Loucy (cell line): ENCODE measurements at regions not wholly inside any gene's neighbourhood (a gene's known extent, or its start where the extent isn't known, plus 50 kb on each side); places are given as distances from the start of the nearest gene placed in this dataset.

Experiments
- H2AFZ ChIP-seq: fragments of 200-600 bp; sonication (generic); 2 replicates; pipeline ENCODE4 v1.6.0; 2016; ENCODE audit warnings: antibody characterized with exemption, mild to moderate bottlenecking, low read length, moderate library complexity
- H3F3A ChIP-seq: fragments of 200-600 bp; 2 replicates; pipeline ENCODE4 v1.6.0; 2016; ENCODE audit warnings: antibody characterized with exemption, low read depth, mild to moderate bottlenecking
- H3K27me3 ChIP-seq: fragments of 200-600 bp; sonication (generic); 2 replicates; pipeline ENCODE4 v1.6.1; 2014; ENCODE audit warnings: low read length, mild to moderate bottlenecking; ENCODE audit not compliant: insufficient read depth, poor library complexity, severe bottlenecking
- H3K36me3 ChIP-seq: fragments of 200-600 bp; sonication (generic); 2 replicates; pipeline ENCODE4 v1.6.1; 2016; ENCODE audit warnings: low read length; ENCODE audit not compliant: insufficient read depth
- H3K4me1 ChIP-seq: fragments of 200-600 bp; sonication (generic); 2 replicates; pipeline ENCODE4 v1.5.1; 2014; ENCODE audit warnings: low read length, mild to moderate bottlenecking; ENCODE audit not compliant: insufficient read depth, poor library complexity, severe bottlenecking
- H3K4me2 ChIP-seq: fragments of 200-600 bp; sonication (generic); 2 replicates; pipeline ENCODE4 v1.6.0; 2014; ENCODE audit warnings: antibody characterized with exemption, low read length, low read depth, mild to moderate bottlenecking; ENCODE audit not compliant: poor library complexity, severe bottlenecking
- H3K4me3 ChIP-seq: fragments of 200-600 bp; sonication (generic); 2 replicates; pipeline ENCODE4 v1.5.1; 2014; ENCODE audit warnings: low read length, mild to moderate bottlenecking, mixed read lengths; ENCODE audit not compliant: poor library complexity, severe bottlenecking
- H3K79me2 ChIP-seq: fragments of 200-600 bp; sonication (generic); 2 replicates; pipeline ENCODE4 v1.6.1; 2014; ENCODE audit warnings: low read length; ENCODE audit not compliant: insufficient read depth
- H3K9ac ChIP-seq: fragments of 200-600 bp; sonication (generic); 2 replicates; pipeline ENCODE4 v1.6.0; 2014; ENCODE audit warnings: mild to moderate bottlenecking, low read depth, low read length, moderate library complexity; ENCODE audit not compliant: poor library complexity, severe bottlenecking
- H3K9me2 ChIP-seq: fragments of 200-600 bp; sonication (generic); replicated peaks from 2 replicates; pipeline ENCODE4 v1.6.1; 2016; ENCODE audit warnings: low read depth, low read length, mixed read lengths
- H3K9me3 ChIP-seq: fragments of 200-600 bp; sonication (generic); 2 replicates; pipeline ENCODE4 v1.6.1; 2014; ENCODE audit warnings: mild to moderate bottlenecking, antibody characterized with exemption, low read length, low read depth; ENCODE audit not compliant: insufficient read depth
- H4K20me1 ChIP-seq: fragments of 200-600 bp; sonication (generic); 2 replicates; pipeline ENCODE4 v1.6.0; 2014; ENCODE audit warnings: antibody characterized with exemption, low read length, mild to moderate bottlenecking; ENCODE audit not compliant: insufficient read depth, poor library complexity, severe bottlenecking
- EZH2phosphoT487 ChIP-seq: fragments of 200-600 bp; IDR thresholded peaks from 2 replicates; pipeline ENCODE4 v1.6.1; 2018; ENCODE audit warnings: antibody characterized with exemption, mild to moderate bottlenecking, moderate library complexity, borderline replicate concordance
- TF ChIP-seq, protein P1 (sequence below): fragments of 200-600 bp; sonication (generic); conservative IDR thresholded peaks from 2 replicates; pipeline ENCODE4 v1.5.1; 2014; ENCODE audit warnings: mild to moderate bottlenecking, antibody characterized with exemption, low read length

DNA sequence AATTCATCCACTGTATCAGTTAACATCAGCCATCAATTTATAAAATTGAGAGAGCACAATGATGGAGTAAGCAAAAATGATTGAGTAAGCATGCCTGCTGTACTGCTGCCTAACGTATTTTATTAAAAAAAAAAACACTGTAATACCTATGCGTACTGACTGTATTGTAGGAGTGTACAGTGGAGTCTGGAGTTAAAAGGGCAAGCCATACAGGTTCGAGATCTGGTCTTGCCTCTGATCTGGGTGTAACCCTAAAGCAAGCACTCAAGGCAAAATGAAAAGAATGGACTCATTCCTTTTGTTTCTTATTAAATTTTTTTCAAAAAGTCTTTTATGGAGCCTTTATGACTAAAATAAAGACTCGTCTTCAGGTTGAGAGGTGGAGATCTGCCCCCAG lies 894.2 kb upstream of the INTU start:
- H3K4me2 ChIP-seq: no peak overlapping the region
- H3K9me3 ChIP-seq: no peaks in the 10 kb centered on the region
- no peak overlapping the region for H2AFZ ChIP-seq
- no peaks in the 10 kb centered on the region for H3K79me2 ChIP-seq
- no peaks in the 10 kb centered on the region for H3K27me3 ChIP-seq
- H3K9ac ChIP-seq: no peak overlapping the region
- H3K9me2 ChIP-seq: no peaks in the 10 kb centered on the region
- H4K20me1 ChIP-seq: no peaks in the 10 kb centered on the region
- no peaks in the 10 kb centered on the region for H3F3A ChIP-seq
- no peaks in the 10 kb centered on the region for H3K4me1 ChIP-seq
- no peaks in the 10 kb centered on the region for H3K36me3 ChIP-seq
- TF ChIP-seq EZH2phosphoT487: no peak
- TF ChIP-seq, protein P1, sequence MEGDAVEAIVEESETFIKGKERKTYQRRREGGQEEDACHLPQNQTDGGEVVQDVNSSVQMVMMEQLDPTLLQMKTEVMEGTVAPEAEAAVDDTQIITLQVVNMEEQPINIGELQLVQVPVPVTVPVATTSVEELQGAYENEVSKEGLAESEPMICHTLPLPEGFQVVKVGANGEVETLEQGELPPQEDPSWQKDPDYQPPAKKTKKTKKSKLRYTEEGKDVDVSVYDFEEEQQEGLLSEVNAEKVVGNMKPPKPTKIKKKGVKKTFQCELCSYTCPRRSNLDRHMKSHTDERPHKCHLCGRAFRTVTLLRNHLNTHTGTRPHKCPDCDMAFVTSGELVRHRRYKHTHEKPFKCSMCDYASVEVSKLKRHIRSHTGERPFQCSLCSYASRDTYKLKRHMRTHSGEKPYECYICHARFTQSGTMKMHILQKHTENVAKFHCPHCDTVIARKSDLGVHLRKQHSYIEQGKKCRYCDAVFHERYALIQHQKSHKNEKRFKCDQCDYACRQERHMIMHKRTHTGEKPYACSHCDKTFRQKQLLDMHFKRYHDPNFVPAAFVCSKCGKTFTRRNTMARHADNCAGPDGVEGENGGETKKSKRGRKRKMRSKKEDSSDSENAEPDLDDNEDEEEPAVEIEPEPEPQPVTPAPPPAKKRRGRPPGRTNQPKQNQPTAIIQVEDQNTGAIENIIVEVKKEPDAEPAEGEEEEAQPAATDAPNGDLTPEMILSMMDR: no peak
- H3K4me3 ChIP-seq: no peak overlapping the region

DNA sequence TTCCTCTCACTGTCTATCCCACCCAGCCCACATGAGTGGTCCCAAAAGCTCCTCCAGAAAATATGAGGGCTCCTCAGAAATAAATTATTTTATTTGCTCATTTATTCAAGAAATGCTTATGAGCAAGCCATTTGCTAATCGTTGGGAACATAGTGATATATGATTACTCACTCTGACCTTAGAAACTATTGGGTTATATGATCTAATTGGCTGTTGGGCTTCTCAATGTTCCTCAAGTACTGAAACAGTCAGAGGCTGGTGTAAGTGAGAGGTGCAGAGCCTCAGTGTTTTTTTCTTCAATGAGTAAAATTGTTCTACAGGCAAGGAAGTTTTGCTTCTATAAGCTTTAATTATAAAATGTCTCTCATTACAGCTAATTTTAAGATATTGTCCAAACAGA lies 893.8 kb upstream of the INTU start:
- no peak overlapping the region for H3K4me3 ChIP-seq
- H3K4me2 ChIP-seq: no peak overlapping the region
- no peaks in the 10 kb centered on the region for H4K20me1 ChIP-seq
- no peaks in the 10 kb centered on the region for H3K36me3 ChIP-seq
- no peaks in the 10 kb centered on the region for H3K9me2 ChIP-seq
- H3K9ac ChIP-seq: no peak overlapping the region
- no peaks in the 10 kb centered on the region for H3K4me1 ChIP-seq
- no peaks in the 10 kb centered on the region for H3K9me3 ChIP-seq
- H3K27me3 ChIP-seq: no peaks in the 10 kb centered on the region
- H2AFZ ChIP-seq: no peak overlapping the region
- H3K79me2 ChIP-seq: no peaks in the 10 kb centered on the region
- no peaks in the 10 kb centered on the region for H3F3A ChIP-seq
- no peak for TF ChIP-seq EZH2phosphoT487
- TF ChIP-seq, protein P1: no peak

DNA sequence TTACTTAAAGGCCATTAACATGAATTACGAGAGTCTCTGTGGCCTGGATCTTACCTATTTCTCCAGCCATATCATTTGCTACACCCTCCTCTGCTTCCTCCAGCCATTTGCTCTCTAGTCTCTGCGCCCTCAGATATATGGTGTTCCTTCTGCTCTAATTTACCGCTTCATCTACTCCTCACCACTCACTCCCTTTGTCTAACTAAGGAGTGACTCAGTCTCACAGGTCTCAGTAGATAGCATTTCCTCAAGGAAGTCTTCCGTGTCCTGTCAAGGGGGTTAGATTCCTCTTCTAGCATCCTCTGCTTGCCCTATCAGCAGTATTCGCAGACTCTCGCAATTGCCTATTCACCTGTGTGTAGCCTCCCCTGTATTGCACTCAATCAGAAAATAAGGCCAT lies 892.1 kb upstream of the INTU start:
- H3K4me3 ChIP-seq: no peak overlapping the region
- H4K20me1 ChIP-seq: no peaks in the 10 kb centered on the region
- no peaks in the 10 kb centered on the region for H3K79me2 ChIP-seq
- no peaks in the 10 kb centered on the region for H3K9me3 ChIP-seq
- no peak overlapping the region for H3K9ac ChIP-seq
- TF ChIP-seq EZH2phosphoT487: no peak
- TF ChIP-seq, protein P1: no peak
- H2AFZ ChIP-seq: no peak overlapping the region
- no peak overlapping the region for H3K4me2 ChIP-seq
- H3F3A ChIP-seq: no peaks in the 10 kb centered on the region
- H3K9me2 ChIP-seq: no peaks in the 10 kb centered on the region
- H3K4me1 ChIP-seq: no peaks in the 10 kb centered on the region
- H3K36me3 ChIP-seq: no peaks in the 10 kb centered on the region
- H3K27me3 ChIP-seq: no peaks in the 10 kb centered on the region
